Left lung (tissue), 4 donors: ENCODE measurements at regions not wholly inside any gene's neighbourhood (a gene's known extent, or its start where the extent isn't known, plus 50 kb on each side); places are given as distances from the start of the nearest gene placed in this dataset.
A peak's percentile ranks its signal among the peaks of the same experiment; 100 is the strongest.

Source experiments
- ATAC-seq: fragments of 200-7000 bp; cut with Tn5 transposase; one replicate; pipeline ENCODE4 v1.9.1; 2020; ENCODE audit warnings: moderate library complexity
- DNase-seq, 4 donors: peaks; one replicate each; pipeline ENCODE4 v3.0.0-alpha.2; 2013 to 2020
- H3K27ac ChIP-seq, 2 donors: fragments of 200-600 bp; sonication (generic) in 1 of 2; one replicate each; pipeline versions ENCODE4 v1.5.0 to v1.8.0; 2020 to 2021
- H3K27me3 ChIP-seq, 2 donors: fragments of 200-600 bp; sonication (generic) in 1 of 2; one replicate each; pipeline versions ENCODE4 v1.5.0 to v1.8.0; 2020 to 2021
- H3K36me3 ChIP-seq, 2 donors: fragments of 200-600 bp; sonication (generic) in 1 of 2; one replicate each; pipeline versions ENCODE4 v1.5.0 to v1.8.0; 2020 to 2021
- H3K4me1 ChIP-seq, 2 donors: fragments of 200-600 bp; one replicate each; pipeline ENCODE4 v1.8.0; 2021
- H3K4me3 ChIP-seq, 2 donors: fragments of 200-600 bp; sonication (generic) in 1 of 2; one replicate each; pipeline versions ENCODE4 v1.5.0 to v1.8.0; 2020 to 2021; ENCODE audit warnings: mild to moderate bottlenecking in 1 of 2
- H3K9me3 ChIP-seq, 2 donors: fragments of 200-600 bp; sonication (generic) in 1 of 2; one replicate each; pipeline versions ENCODE4 v1.5.0 to v1.8.0; 2020 to 2021
- CTCF ChIP-seq, 2 donors: fragments of 200-600 bp; sonication (generic) in 1 of 2; IDR thresholded peaks; one replicate each; pipeline versions ENCODE4 v1.5.0 to v1.8.0; 2021; ENCODE audit warnings: antibody characterized with exemption in 2 of 2
- intact Hi-C, 2 donors: fragments of 100-400 bp; cut with DNase I; formaldehyde crosslinking; loops; one replicate each; pipeline versions ENCODE4 v1.11.2 to v1.14.2; 2022
- donor health status: DM: no; HTN: yes; CAD: no.
- donor health status: DM: no; HTN: no; CAD: no.

GRCh38 chr3:147613725-147614124 lies 204.6 kb downstream of the ZIC1 start:
- Histone ChIP-seq H3K9me3 (no peaks in the 10 kb centered on the region), H3K4me3 (no peak overlapping the region), H3K27me3 (no peaks in the 10 kb centered on the region), H3K36me3 (no peaks in the 10 kb centered on the region), H3K27ac (no peak overlapping the region), H3K4me1 (no peaks in the 10 kb centered on the region)
- no peak for DNase-seq
- TF ChIP-seq CTCF (IDR thresholded peaks at IDR 0.05), result no peak
- intact Hi-C loops, result no loop called here
- ATAC-seq, result no peak

GRCh38 chr3:147614210-147614609 lies 205.0 kb downstream of the ZIC1 start:
- ATAC-seq, result no peak
- intact Hi-C loops, result no loop called here
- H3K4me1 ChIP-seq, result no peaks in the 10 kb centered on the region

GRCh38 chr3:147615035-147615434 lies 205.9 kb downstream of the ZIC1 start:
- no peak overlapping the region for H3K4me3 ChIP-seq
- no peak overlapping the region for H3K27ac ChIP-seq
- DNase-seq (no peak), ATAC-seq (no peak)
- intact Hi-C loops, result no loop called here
- H3K9me3 ChIP-seq, result no peaks in the 10 kb centered on the region
- no peaks in the 10 kb centered on the region for H3K27me3 ChIP-seq
- TF ChIP-seq CTCF (IDR thresholded peaks at IDR 0.05), result no peak
- no peaks in the 10 kb centered on the region for H3K36me3 ChIP-seq
- H3K4me1 ChIP-seq, result no peaks in the 10 kb centered on the region

More at GRCh38 chr3:147614210-147614609, 205.0 kb downstream of the ZIC1 start:
- Histone ChIP-seq H3K27ac (no peak overlapping the region), H3K4me3 (no peak overlapping the region), H3K36me3 (no peaks in the 10 kb centered on the region), H3K27me3 (no peaks in the 10 kb centered on the region), H3K9me3 (no peaks in the 10 kb centered on the region)
- no peak for DNase-seq
- TF ChIP-seq CTCF (IDR thresholded peaks at IDR 0.05), result no peak

- Histone ChIP-seq H3K4me3 (no peak overlapping the region), H3K36me3 (no peaks in the 10 kb centered on the region), H3K27me3 (no peaks in the 10 kb centered on the region), H3K4me1 (no peaks in the 10 kb centered on the region), H3K9me3 (no peaks in the 10 kb centered on the region), H3K27ac (no peak overlapping the region)
- intact Hi-C loops, result no loop called here
- DNase-seq (peak in 1 of 4 donors; percentile 13), ATAC-seq (no peak)
- TF ChIP-seq CTCF (IDR thresholded peaks at IDR 0.05), result peak in 1 of 2 donors; percentile 18
Measured at GRCh38 chr3:147616998-147617619, 207.9 kb downstream of the ZIC1 start.

- H3K4me1 ChIP-seq, result no peaks in the 10 kb centered on the region
- ATAC-seq, result no peak
- no peak overlapping the region for H3K27ac ChIP-seq
- H3K9me3 ChIP-seq, result no peaks in the 10 kb centered on the region
- H3K36me3 ChIP-seq, result no peaks in the 10 kb centered on the region
- intact Hi-C loops, result no loop called here
- no peak for TF ChIP-seq CTCF (IDR thresholded peaks at IDR 0.05)
- DNase-seq, result no peak
- H3K27me3 ChIP-seq, result no peaks in the 10 kb centered on the region
- H3K4me3 ChIP-seq, result no peak overlapping the region
Measured at GRCh38 chr3:147618691-147619090, 209.5 kb downstream of the ZIC1 start.
